HepG2 (cell line): ENCODE measurements at regions not wholly inside any gene's neighbourhood (a gene's known extent, or its start where the extent isn't known, plus 50 kb on each side); places are given as distances from the start of the nearest gene placed in this dataset.

Experiments used
- ATAC-seq: fragments of 200-7000 bp; cut with Tn5 transposase; 3 replicates; pipeline ENCODE4 v1.9.1; 2020; ENCODE audit warnings: mild to moderate bottlenecking, moderate library complexity
- BruUV-seq: library from RNA; stranded (reverse); fragments of 400-500 nt; replicated peaks from 2 replicates; lab custom pipeline; 2021; lab: Mats Ljungman, UMichigan
- CTCF ChIA-PET: fragments of 300-600 bp; formaldehyde crosslinking; extraction: SDS; loops from one replicate; lab custom pipeline; 2021; ENCODE audit warnings: low total read pairs, inconsistent platforms, low intra/inter-chr PET ratio; lab: Yijun Ruan, JAX
- POLR2A ChIA-PET: fragments of 350-600 bp; sonication (Branson Sonifier 250); formaldehyde crosslinking; loops from one replicate; lab custom pipeline; 2020; ENCODE audit warnings: antibody characterized with exemption, inconsistent platforms; lab: Yijun Ruan, JAX
- DNase-seq: peaks from one replicate; pipeline ENCODE4 v3.0.0-alpha.2; 2015; ENCODE audit warnings: low spot score
- FAIRE-seq: peaks from 3 replicates; lab custom pipeline; 2011; peaks lifted over from hg19 to GRCh38; lab: Jason Lieb, UNC
- H2AFZ ChIP-seq: one replicate; pipeline ENCODE4 v1.6.1; 2011; ENCODE audit warnings: low read length, inconsistent platforms
- H3K27ac ChIP-seq: fragments of 300-600 bp; 3 replicates; pipeline ENCODE4 v1.8.0; 2011; ENCODE audit warnings: mixed run types, mild to moderate bottlenecking, mixed read lengths, low read length, inconsistent platforms; ENCODE audit not compliant: insufficient read depth; ENCODE audit errors: extremely low read length
- H3K27me3 ChIP-seq, 2 experiments: fragments of 200-600 bp in 1 of 2; 2 replicates in 1 of 2; 3 replicates in 1 of 2; pipeline versions ENCODE4 v1.6.0 to v1.8.0; 2011; ENCODE audit warnings: low read length in 2 of 2, mild to moderate bottlenecking in 2 of 2, moderate library complexity in 2 of 2, inconsistent platforms in 1 of 2; ENCODE audit not compliant: insufficient read depth in 2 of 2, control insufficient read depth in 1 of 2
- H3K36me3 ChIP-seq, 2 experiments: fragments of 200-600 bp in 1 of 2; replicated peaks in 1 of 2; 2 replicates in 1 of 2; 3 replicates in 1 of 2; pipeline versions ENCODE4 v1.5.1 to v1.8.0; 2011; ENCODE audit warnings: low read length in 2 of 2, inconsistent platforms in 1 of 2; ENCODE audit not compliant: insufficient read depth in 2 of 2, control insufficient read depth in 1 of 2
- H3K4me1 ChIP-seq: 2 replicates; pipeline ENCODE4 v1.5.1; 2012; ENCODE audit warnings: low read length, inconsistent platforms; ENCODE audit not compliant: insufficient read depth
- H3K4me2 ChIP-seq: 2 replicates; pipeline ENCODE4 v1.6.0; 2011; ENCODE audit warnings: low read depth, low read length, inconsistent platforms
- H3K4me3 ChIP-seq, 3 experiments: fragments of 200-600 bp in 1 of 3; sonication (generic), shearing (Covaris generic) in 1 of 3; replicated peaks in 1 of 3; 2 replicates each; pipeline ENCODE4 v1.5.1; 2011 to 2016; ENCODE audit warnings: low read length in 3 of 3, inconsistent platforms in 2 of 3, low read depth in 2 of 3, mild to moderate bottlenecking in 2 of 3, control low read depth in 1 of 3, mixed read lengths in 1 of 3; ENCODE audit not compliant: insufficient read depth in 1 of 3
- H3K79me2 ChIP-seq: one replicate; pipeline ENCODE4 v1.6.1; 2011; ENCODE audit warnings: low read length, inconsistent platforms; ENCODE audit not compliant: insufficient read depth
- H3K9ac ChIP-seq: 2 replicates; pipeline ENCODE4 v1.6.0; 2011; ENCODE audit warnings: mild to moderate bottlenecking, low read depth, low read length, inconsistent platforms; ENCODE audit not compliant: insufficient read depth
- H3K9me3 ChIP-seq: 2 replicates; pipeline ENCODE4 v1.5.1; 2012; ENCODE audit warnings: mild to moderate bottlenecking, low read length
- H4K20me1 ChIP-seq: 2 replicates; pipeline ENCODE4 v1.6.0; 2011; ENCODE audit warnings: inconsistent platforms, mild to moderate bottlenecking, low read length, moderate library complexity; ENCODE audit not compliant: insufficient read depth
- CCDC6 ChIP-seq: sonication (generic); formaldehyde crosslinking; IDR thresholded peaks from 2 replicates; pipeline ENCODE4 v1.8.1; 2022; ENCODE audit warnings: mild to moderate bottlenecking, missing genetic modification reagents, moderate library complexity
- NFIC ChIP-seq: IDR thresholded peaks from 2 replicates; pipeline ENCODE4 v1.6.1; 2012; ENCODE audit warnings: mild to moderate bottlenecking, low read length, inconsistent platforms
- NR2F6 ChIP-seq, 2 experiments: IDR thresholded peaks; 2 replicates each; pipeline ENCODE4 v1.6.1; 2016; ENCODE audit warnings: antibody characterized with exemption in 1 of 2, mild to moderate bottlenecking in 1 of 2
- POLR2AphosphoS2 ChIP-seq: IDR thresholded peaks from 2 replicates; pipeline ENCODE4 v1.6.1; 2011; ENCODE audit warnings: low read depth, low read length, improper control_type of control experiment
- ZNF777 ChIP-seq: sonication (generic); formaldehyde crosslinking; IDR thresholded peaks from 2 replicates; pipeline ENCODE4 v1.4.0; 2020; ENCODE audit warnings: missing genetic modification reagents
- WGBS: methylation state at CpG from one replicate; pipeline ENCODE4 v1.1.6; 2017; ENCODE audit warnings: low lambda C conversion rate; 5-methylcytosine and 5-hydroxymethylcytosine counted together
- in situ Hi-C: cut with HindIII; loops from 2 replicates; pipeline ENCODE4 v1.10.0; 2017; ENCODE audit warnings: low pct_unique_long_range_greater_than_20kb; ENCODE audit not compliant: extremely low pct_ligation_motif_present
- intact Hi-C: fragments of 100-400 bp; cut with micrococcal nuclease; formaldehyde crosslinking; loops from one replicate; pipeline ENCODE4 v1.10.0; 2022; ENCODE audit not compliant: unreplicated experiment
- TF ChIP-seq, protein P1 (sequence below): sonication (generic); formaldehyde crosslinking; IDR thresholded peaks from 2 replicates; pipeline ENCODE4 v1.5.0; 2020; ENCODE audit warnings: mild to moderate bottlenecking, missing genetic modification reagents, borderline replicate concordance

DNA sequence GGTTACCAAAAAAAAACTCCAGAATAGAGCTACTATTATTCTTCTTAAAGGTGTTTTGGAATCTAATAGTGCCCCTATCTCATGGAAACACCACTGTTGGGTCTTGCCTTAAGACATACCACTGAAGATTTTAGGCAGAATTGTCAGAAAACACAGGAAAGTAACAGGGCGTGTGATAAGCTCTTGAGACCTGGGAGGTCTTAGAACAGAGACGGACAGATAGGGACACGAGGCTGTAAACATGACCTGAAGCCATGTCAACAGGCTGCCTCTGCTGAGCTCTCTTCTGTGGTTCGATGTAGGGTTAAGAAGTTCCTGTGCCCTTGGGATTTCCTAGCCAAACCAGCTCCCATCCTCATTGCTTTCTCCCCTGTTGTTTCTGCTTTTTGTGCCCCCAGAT is 69.3 kb downstream of the CTSL start:
- CTCF ChIA-PET = no interaction called here
- no TSS peak for BruUV-seq
- no peak overlapping the region for H2AFZ ChIP-seq
- no peaks in the 10 kb centered on the region for H3K79me2 ChIP-seq
- TF ChIP-seq NFIC = no peak
- TF ChIP-seq, protein P1, sequence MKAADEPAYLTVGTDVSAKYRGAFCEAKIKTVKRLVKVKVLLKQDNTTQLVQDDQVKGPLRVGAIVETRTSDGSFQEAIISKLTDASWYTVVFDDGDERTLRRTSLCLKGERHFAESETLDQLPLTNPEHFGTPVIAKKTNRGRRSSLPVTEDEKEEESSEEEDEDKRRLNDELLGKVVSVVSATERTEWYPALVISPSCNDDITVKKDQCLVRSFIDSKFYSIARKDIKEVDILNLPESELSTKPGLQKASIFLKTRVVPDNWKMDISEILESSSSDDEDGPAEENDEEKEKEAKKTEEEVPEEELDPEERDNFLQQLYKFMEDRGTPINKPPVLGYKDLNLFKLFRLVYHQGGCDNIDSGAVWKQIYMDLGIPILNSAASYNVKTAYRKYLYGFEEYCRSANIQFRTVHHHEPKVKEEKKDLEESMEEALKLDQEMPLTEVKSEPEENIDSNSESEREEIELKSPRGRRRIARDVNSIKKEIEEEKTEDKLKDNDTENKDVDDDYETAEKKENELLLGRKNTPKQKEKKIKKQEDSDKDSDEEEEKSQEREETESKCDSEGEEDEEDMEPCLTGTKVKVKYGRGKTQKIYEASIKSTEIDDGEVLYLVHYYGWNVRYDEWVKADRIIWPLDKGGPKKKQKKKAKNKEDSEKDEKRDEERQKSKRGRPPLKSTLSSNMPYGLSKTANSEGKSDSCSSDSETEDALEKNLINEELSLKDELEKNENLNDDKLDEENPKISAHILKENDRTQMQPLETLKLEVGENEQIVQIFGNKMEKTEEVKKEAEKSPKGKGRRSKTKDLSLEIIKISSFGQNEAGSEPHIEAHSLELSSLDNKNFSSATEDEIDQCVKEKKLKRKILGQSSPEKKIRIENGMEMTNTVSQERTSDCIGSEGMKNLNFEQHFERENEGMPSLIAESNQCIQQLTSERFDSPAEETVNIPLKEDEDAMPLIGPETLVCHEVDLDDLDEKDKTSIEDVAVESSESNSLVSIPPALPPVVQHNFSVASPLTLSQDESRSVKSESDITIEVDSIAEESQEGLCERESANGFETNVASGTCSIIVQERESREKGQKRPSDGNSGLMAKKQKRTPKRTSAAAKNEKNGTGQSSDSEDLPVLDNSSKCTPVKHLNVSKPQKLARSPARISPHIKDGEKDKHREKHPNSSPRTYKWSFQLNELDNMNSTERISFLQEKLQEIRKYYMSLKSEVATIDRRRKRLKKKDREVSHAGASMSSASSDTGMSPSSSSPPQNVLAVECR (CRISPR knock-in tag) = no peak
- TF ChIP-seq ZNF777 = no peak
- TF ChIP-seq, all 625 proteins: peak for 0
- peaks cover 1 to 11% of the 10 kb centered on the region in 2 experiments; a peak in 3 of 5 replicates for H3K27me3 ChIP-seq
- peaks cover 15% of the 10 kb centered on the region for H3K4me1 ChIP-seq
- WGBS = 0% methylated on average over 4 of the region's 4 CpGs
- POLR2A ChIA-PET = no interaction called here
- ATAC-seq (no peak), FAIRE-seq (no peak), DNase-seq (no peak)
- H3K4me3 ChIP-seq = no peak overlapping the region
- no peaks in the 10 kb centered on the region for H3K36me3 ChIP-seq
- no peak overlapping the region for H3K4me2 ChIP-seq
- no peaks in the 10 kb centered on the region for H4K20me1 ChIP-seq
- H3K9me3 ChIP-seq = no peaks in the 10 kb centered on the region
- in situ Hi-C loops (no loop called here), intact Hi-C loops (no loop called here)
- no peak overlapping the region for H3K9ac ChIP-seq
- H3K27ac ChIP-seq = no peak overlapping the region

DNA sequence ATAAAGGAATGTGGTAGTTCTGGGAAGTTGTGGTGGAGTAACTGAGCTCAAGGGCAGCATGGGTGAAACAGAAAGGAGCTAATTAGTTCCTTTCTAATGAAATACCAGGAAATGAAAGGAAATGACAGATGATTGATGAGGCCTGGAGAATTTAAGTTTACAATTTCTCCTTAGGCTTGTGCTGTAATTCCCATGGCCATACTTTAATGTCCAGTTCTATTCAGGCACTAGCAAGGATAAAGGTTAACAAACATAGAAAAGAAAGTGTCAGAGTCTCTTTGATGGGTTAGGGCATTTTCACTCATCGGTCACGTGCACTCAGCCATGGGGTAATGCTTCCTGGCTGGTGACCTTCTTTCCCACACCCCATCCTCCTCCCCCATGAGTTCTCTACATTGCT is 70.3 kb downstream of the CTSL start:
- in situ Hi-C loops = no loop called here
- Histone ChIP-seq H2AFZ (no peak overlapping the region), H3K27ac (no peak overlapping the region), H3K4me3 (no peak overlapping the region), H3K27me3 (peaks cover 1 to 11% of the 10 kb centered on the region in 2 experiments; a peak in 3 of 5 replicates), H3K9me3 (no peaks in the 10 kb centered on the region), H3K4me1 (peaks cover 15% of the 10 kb centered on the region), H3K4me2 (no peak overlapping the region), H3K36me3 (no peaks in the 10 kb centered on the region), H3K79me2 (no peaks in the 10 kb centered on the region), H4K20me1 (no peaks in the 10 kb centered on the region), H3K9ac (no peak overlapping the region)
- CTCF ChIA-PET = no interaction called here
- no peak for TF ChIP-seq CCDC6 (CRISPR knock-in tag)
- TF ChIP-seq POLR2AphosphoS2 = no peak
- TF ChIP-seq NR2F6 (IDR thresholded peaks at IDR 0.05) = no peak
- TF ChIP-seq NR2F6 (CRISPR knock-in tag; IDR thresholded peaks at IDR 0.05) = no peak
- no peak for ATAC-seq
- no TSS peak for BruUV-seq
- POLR2A ChIA-PET = no interaction called here
- intact Hi-C loops = no loop called here
- DNase-seq = no peak
- WGBS = 3% methylated on average over 2 of the region's 2 CpGs
- FAIRE-seq = no peak
